ENCODE measurements at regions not wholly inside any gene's neighbourhood (a gene's known extent, or its start where the extent isn't known, plus 50 kb on each side); places are given as distances from the start of the nearest gene placed in this dataset.

- no peak for DNase-seq
Measured at GRCh38 chr6:122524056-122524455, 52.4 kb upstream of the SERINC1 start.

DNA sequence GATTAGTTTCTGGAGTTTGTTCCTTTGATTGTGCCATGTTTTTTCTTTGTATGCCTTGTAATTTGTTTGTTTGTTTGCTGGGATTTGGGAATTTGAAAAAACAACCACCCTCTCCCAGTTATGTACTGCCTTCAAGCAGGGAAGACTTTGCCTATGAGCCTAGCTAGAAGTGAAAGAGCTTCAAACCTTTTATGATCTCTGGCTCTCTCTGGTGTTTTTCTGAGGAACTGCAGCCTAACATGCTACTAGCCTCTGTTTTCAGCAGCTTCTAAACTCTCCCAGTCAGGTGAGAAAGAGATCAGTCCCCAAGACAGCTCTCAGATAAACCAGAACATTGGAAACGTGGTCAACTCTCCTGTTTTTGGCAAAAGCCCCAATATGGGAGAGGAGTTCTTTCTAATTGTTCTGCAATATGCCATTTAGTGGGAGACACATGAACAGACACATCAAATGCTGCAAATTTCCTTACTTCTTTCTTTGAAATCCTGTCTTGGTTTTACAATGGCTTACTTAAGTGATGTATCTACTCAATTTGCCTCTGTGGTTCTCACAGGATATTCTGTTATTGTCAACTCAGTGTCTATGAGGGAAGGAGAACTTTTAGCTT is 58.9 kb upstream of the SERINC1 start:
- peak; percentile 59 for DNase-seq

- no peak for DNase-seq
Measured at GRCh38 chr6:122548281-122548680, 61.9 kb upstream of the PKIB start.

DNA sequence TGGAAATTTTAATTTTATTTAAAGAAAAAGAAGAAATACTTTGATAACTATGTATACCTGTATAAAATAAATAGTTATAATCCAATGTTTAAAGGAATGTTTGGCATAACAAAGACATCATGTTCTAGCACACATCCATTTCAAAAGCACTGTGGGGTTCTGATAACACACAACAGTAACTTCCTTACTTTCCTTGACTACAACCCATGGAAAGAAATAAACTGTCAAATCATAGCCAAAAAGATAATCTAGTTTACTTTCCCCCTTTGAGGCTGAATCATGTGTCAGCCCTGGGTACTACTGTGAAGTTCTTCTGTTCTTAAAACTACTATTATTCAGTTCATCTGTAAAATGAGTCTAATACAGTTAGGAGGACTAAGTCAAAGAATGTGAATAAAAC is 61.4 kb upstream of the PKIB start:
- DNase-seq, result no peak

GRCh38 chr6:122553697-122554096 is 56.5 kb upstream of the PKIB start:
- no peak for DNase-seq

DNA sequence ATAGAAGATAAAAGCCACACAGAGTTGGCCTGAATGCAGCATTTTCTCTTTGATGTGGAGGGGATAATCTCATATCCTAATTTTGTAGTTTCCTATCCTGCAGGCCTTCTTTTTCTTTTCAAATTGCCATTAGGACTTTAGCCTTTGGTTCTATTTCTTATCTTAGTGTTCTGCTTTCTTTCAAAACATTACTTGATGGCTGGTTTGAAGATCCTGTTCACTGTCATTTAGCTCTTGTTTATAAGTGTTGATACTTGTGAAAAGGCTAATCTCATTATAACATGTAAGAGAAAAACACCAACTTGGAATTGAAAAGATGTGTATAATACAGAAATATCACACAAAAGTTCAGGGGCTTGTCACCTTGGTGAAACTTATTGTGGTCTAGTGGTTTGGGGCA is 54.6 kb upstream of the PKIB start:
- no peak for DNase-seq

DNA sequence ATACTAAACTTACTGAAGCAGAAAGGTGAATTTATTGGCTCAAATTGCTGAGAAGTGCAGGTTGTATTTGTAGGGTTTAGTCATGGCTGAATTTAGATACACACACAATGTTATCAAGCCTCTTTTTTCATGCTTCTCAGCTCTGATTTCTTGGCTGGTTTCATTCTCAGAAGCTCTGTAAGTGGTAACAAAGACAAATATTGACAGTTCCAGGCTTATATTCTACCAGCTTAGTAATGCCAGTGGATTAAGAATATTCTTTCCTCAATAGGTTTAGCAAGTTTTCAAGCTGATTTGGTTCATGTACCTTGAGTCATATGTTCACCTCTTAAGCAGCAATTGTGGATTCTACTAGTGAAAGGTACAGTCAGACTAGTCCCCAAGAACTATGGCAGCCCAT is 52.1 kb upstream of the PKIB start:
- DNase-seq, result no peak

All from activated T-cell treated with anti-CD3 and anti-CD28 coated beads for 4 hours (primary cell).